CD14-positive monocyte (primary cell): ENCODE measurements at regions not wholly inside any gene's neighbourhood (a gene's known extent, or its start where the extent isn't known, plus 50 kb on each side); places are given as distances from the start of the nearest gene placed in this dataset.

Experiments
- DNase-seq, 3 donors: peaks; one replicate each; pipeline ENCODE4 v3.0.0-alpha.2; 2011 to 2022
- H2AFZ ChIP-seq: 2 replicates; pipeline ENCODE4 v1.6.0; 2012; ENCODE audit warnings: mild to moderate bottlenecking, low read depth, low read length, inconsistent platforms; ENCODE audit not compliant: insufficient read depth, poor library complexity, severe bottlenecking
- H3K27ac ChIP-seq, 2 donors: 1 replicate in 1 of 2; 2 replicates in 1 of 2; pipeline ENCODE4 v1.5.1; 2012 to 2013; ENCODE audit warnings: low read length in 2 of 2, control low read depth in 1 of 2, inconsistent platforms in 1 of 2, low read depth in 1 of 2, mild to moderate bottlenecking in 1 of 2
- H3K27me3 ChIP-seq, 2 donors: one replicate each; pipeline versions ENCODE4 v1.6.0 to v1.6.1; 2011 to 2013; ENCODE audit warnings: low read length in 2 of 2; ENCODE audit not compliant: control insufficient read depth in 2 of 2, insufficient read depth in 2 of 2
- H3K36me3 ChIP-seq, 2 donors: replicated peaks in 1 of 2; 1 replicate in 1 of 2; 2 replicates in 1 of 2; pipeline versions ENCODE4 v1.5.1 to v1.6.1; 2012 to 2013; ENCODE audit warnings: low read length in 2 of 2, control low read depth in 1 of 2, inconsistent platforms in 1 of 2, mild to moderate bottlenecking in 1 of 2; ENCODE audit not compliant: insufficient read depth in 2 of 2, control insufficient read depth in 1 of 2
- H3K4me1 ChIP-seq, 2 donors: 1 replicate in 1 of 2; 2 replicates in 1 of 2; pipeline versions ENCODE4 v1.5.1 to v1.6.1; 2012 to 2013; ENCODE audit warnings: low read length in 2 of 2, control low read depth in 1 of 2, inconsistent platforms in 1 of 2, mild to moderate bottlenecking in 1 of 2, moderate library complexity in 1 of 2; ENCODE audit not compliant: insufficient read depth in 2 of 2, control insufficient read depth in 1 of 2
- H3K4me2 ChIP-seq: replicated peaks from 2 replicates; pipeline ENCODE3; 2012; ENCODE audit warnings: low read length, moderate library complexity, mild to moderate bottlenecking; ENCODE audit not compliant: poor library complexity, severe bottlenecking; ENCODE audit errors: extremely low read depth
- H3K4me3 ChIP-seq, 3 experiments: fragments of 200-600 bp in 1 of 3; sonication (generic) in 1 of 3; replicated peaks in 1 of 3; 1 replicate in 2 of 3; 2 replicates in 1 of 3; pipeline ENCODE4 v1.5.1; 2011 to 2013; ENCODE audit warnings: low read length in 3 of 3, mild to moderate bottlenecking in 3 of 3, control low read depth in 2 of 3, low read depth in 2 of 3, inconsistent platforms in 1 of 3, moderate library complexity in 1 of 3
- H3K79me2 ChIP-seq: 2 replicates; pipeline ENCODE4 v1.6.0; 2012; ENCODE audit warnings: mild to moderate bottlenecking, control low read depth, inconsistent platforms, low read length, moderate library complexity; ENCODE audit not compliant: insufficient read depth
- H3K9ac ChIP-seq: 2 replicates; pipeline ENCODE4 v1.6.0; 2017; ENCODE audit warnings: low read length, mild to moderate bottlenecking; ENCODE audit not compliant: insufficient read depth, poor library complexity, severe bottlenecking
- H3K9me3 ChIP-seq, 2 donors: replicated peaks in 1 of 2; 1 replicate in 1 of 2; 2 replicates in 1 of 2; pipeline versions ENCODE4 v1.5.1 to v1.6.1; 2012 to 2013; ENCODE audit warnings: low read length in 2 of 2, control low read depth in 1 of 2; ENCODE audit not compliant: control insufficient read depth in 1 of 2, insufficient read depth in 1 of 2
- H4K20me1 ChIP-seq: 2 replicates; pipeline ENCODE4 v1.6.0; 2012; ENCODE audit warnings: mild to moderate bottlenecking, low read length, control low read depth, moderate library complexity; ENCODE audit not compliant: insufficient read depth
- H3K27ac Mint-ChIP-seq, 7 donors: one replicate each; pipeline ENCODE4 v1.8.0; 2020; ENCODE audit warnings: mild to moderate bottlenecking in 7 of 7, mixed read lengths in 7 of 7, moderate library complexity in 6 of 7, inconsistent platforms in 2 of 7
- H3K27me3 Mint-ChIP-seq, 3 donors: one replicate each; pipeline ENCODE4 v1.8.0; 2021 to 2022; ENCODE audit warnings: low read depth in 3 of 3, mild to moderate bottlenecking in 3 of 3, mixed read lengths in 3 of 3, moderate library complexity in 3 of 3, inconsistent platforms in 1 of 3
- H3K36me3 Mint-ChIP-seq, 2 donors: one replicate each; pipeline ENCODE4 v1.8.0; 2020; ENCODE audit warnings: mixed read lengths in 2 of 2, inconsistent platforms in 1 of 2, mild to moderate bottlenecking in 1 of 2
- H3K4me1 Mint-ChIP-seq: one replicate; pipeline ENCODE4 v1.8.0; 2020; ENCODE audit warnings: mild to moderate bottlenecking, mixed read lengths
- H3K4me3 Mint-ChIP-seq, 2 donors: one replicate each; pipeline ENCODE4 v1.8.0; 2020; ENCODE audit warnings: mild to moderate bottlenecking in 2 of 2, mixed read lengths in 2 of 2, moderate library complexity in 1 of 2
- H3K9me3 Mint-ChIP-seq, 7 donors: one replicate each; pipeline ENCODE4 v1.8.0; 2020 to 2022; ENCODE audit warnings: mixed read lengths in 7 of 7, mild to moderate bottlenecking in 6 of 7, moderate library complexity in 6 of 7, inconsistent platforms in 2 of 7
- CTCF ChIP-seq: fragments of 200-600 bp; IDR thresholded peaks from one replicate; pipeline ENCODE4 v1.8.0; 2022; ENCODE audit warnings: antibody characterized with exemption, mild to moderate bottlenecking
- WGBS: methylation state at CpG from one replicate; pipeline ENCODE4 v1.1.5; 2013; ENCODE audit warnings: missing lambda C conversion rate; ENCODE audit not compliant: insufficient coverage; 5-methylcytosine and 5-hydroxymethylcytosine counted together
- intact Hi-C, 2 donors: fragments of 100-400 bp; cut with micrococcal nuclease; formaldehyde crosslinking; loops; one replicate each; pipeline versions ENCODE4 v1.15.0 to v1.15.1; 2023

DNA sequence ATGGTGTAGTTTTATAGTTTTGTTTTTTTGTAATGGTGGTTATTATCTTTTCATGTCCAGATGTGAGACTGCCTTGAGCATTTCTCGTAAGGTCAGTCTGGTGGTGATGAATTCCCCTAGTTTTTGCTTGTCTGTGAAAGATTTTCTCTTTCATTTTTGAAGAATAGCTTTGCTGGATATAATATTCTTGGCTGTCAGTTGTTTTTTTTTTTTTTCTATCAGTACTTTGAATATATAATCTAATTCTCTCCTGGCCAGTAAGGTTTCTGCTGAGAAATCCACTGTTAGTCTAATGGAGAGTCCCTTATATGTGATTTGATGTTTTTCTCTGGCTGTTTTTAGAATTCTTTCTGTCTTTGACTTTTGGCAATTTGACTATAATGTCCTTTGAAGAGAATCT lies 106.9 kb downstream of the CARTPT start:
- Mint-ChIP-seq H3K4me3 (no peak overlapping the region), H3K27ac (no peak overlapping the region), H3K4me1 (peaks cover 4% of the 10 kb centered on the region), H3K9me3 (peaks cover 29 to 58% (median 49%) of the 10 kb centered on the region in 7 donors), H3K36me3 (no peaks in the 10 kb centered on the region), H3K27me3 (peaks cover 0 to 4% (median 3%) of the 10 kb centered on the region in 3 donors)
- no peaks in the 10 kb centered on the region for H3K79me2 ChIP-seq
- no peak overlapping the region for H3K4me3 ChIP-seq
- 100% methylated on average over 1 of the region's 1 CpG for WGBS
- no peak overlapping the region for H3K9ac ChIP-seq
- H3K27ac ChIP-seq = no peak overlapping the region
- no peaks in the 10 kb centered on the region for H4K20me1 ChIP-seq
- no peak overlapping the region for H2AFZ ChIP-seq
- H3K4me1 ChIP-seq = peaks cover 0 to 5% of the 10 kb centered on the region in 2 donors
- DNase-seq = no peak
- peaks cover 29 to 51% of the 10 kb centered on the region in 2 donors for H3K9me3 ChIP-seq
- no peaks in the 10 kb centered on the region for H3K27me3 ChIP-seq
- intact Hi-C loops = no loop called here
- H3K4me2 ChIP-seq = no peak overlapping the region
- no peaks in the 10 kb centered on the region for H3K36me3 ChIP-seq
- no peak for TF ChIP-seq CTCF

- TF ChIP-seq CTCF = no peak
- WGBS = no CpG with 5 or more reads among the region's 2 CpGs
- H2AFZ ChIP-seq = no peak overlapping the region
Observed at GRCh38 chr5:71828291-71829040, 109.4 kb downstream of the CARTPT start.

More at GRCh38 chr5:71828291-71829040, 109.4 kb downstream of the CARTPT start:
- no peak for DNase-seq
- Histone ChIP-seq H3K4me2 (no peak overlapping the region), H4K20me1 (no peaks in the 10 kb centered on the region), H3K4me1 (peaks cover 0 to 10% of the 10 kb centered on the region in 2 donors), H3K79me2 (no peaks in the 10 kb centered on the region), H3K9ac (no peak overlapping the region), H3K9me3 (peaks cover 29 to 51% of the 10 kb centered on the region in 2 donors), H3K4me3 (peak overlapping the region in 1 of 3 experiments; percentile 6), H3K27me3 (no peaks in the 10 kb centered on the region), H3K27ac (no peak overlapping the region), H3K36me3 (no peaks in the 10 kb centered on the region)
- H3K36me3 Mint-ChIP-seq = no peaks in the 10 kb centered on the region
- H3K27me3 Mint-ChIP-seq = peaks cover 0 to 3% (median 3%) of the 10 kb centered on the region in 3 donors
- peaks cover 26 to 66% (median 48%) of the 10 kb centered on the region in 7 donors for H3K9me3 Mint-ChIP-seq
- peaks cover 8% of the 10 kb centered on the region for H3K4me1 Mint-ChIP-seq
- no peak overlapping the region for H3K27ac Mint-ChIP-seq
- intact Hi-C loops = no loop called here
- no peak overlapping the region for H3K4me3 Mint-ChIP-seq
